HEK293 (cell line): ENCODE measurements at regions not wholly inside any gene's neighbourhood (a gene's known extent, or its start where the extent isn't known, plus 50 kb on each side); places are given as distances from the start of the nearest gene placed in this dataset.

Source experiments
- CTCF ChIA-PET: fragments of 350-600 bp; formaldehyde crosslinking; extraction: SDS; loops from one replicate; lab custom pipeline; 2021; ENCODE audit warnings: antibody characterized with exemption; lab: Yijun Ruan, JAX
- POLR2A ChIA-PET: fragments of 300-600 bp; formaldehyde crosslinking; extraction: SDS; loops from one replicate; lab custom pipeline; 2020; ENCODE audit warnings: antibody characterized with exemption, inconsistent platforms; lab: Yijun Ruan, JAX
- H3K27ac ChIP-seq: fragments of 200-500 bp; sonication (Bioruptor generic); 2 replicates; pipeline ENCODE4 v1.5.1; 2014; ENCODE audit warnings: low read depth, low read length, control low read depth, inconsistent platforms; ENCODE audit errors: extremely low read depth
- H3K36me3 ChIP-seq, 2 experiments: fragments of 200-500 bp in 1 of 2; sonication (Bioruptor generic) in 1 of 2; 1 replicate in 1 of 2; 2 replicates in 1 of 2; pipeline ENCODE4 v1.5.1; 2014 to 2017; ENCODE audit warnings: inconsistent platforms in 2 of 2, low read length in 2 of 2; ENCODE audit not compliant: control insufficient read depth in 2 of 2, insufficient read depth in 1 of 2
- H3K4me1 ChIP-seq: fragments of 200-500 bp; sonication (Bioruptor generic); 2 replicates; pipeline ENCODE4 v1.5.1; 2014; ENCODE audit warnings: mild to moderate bottlenecking, low read length, inconsistent platforms; ENCODE audit not compliant: control insufficient read depth, insufficient read depth
- H3K4me3 ChIP-seq: 2 replicates; pipeline ENCODE4 v1.5.1; 2011; ENCODE audit warnings: low read depth, mild to moderate bottlenecking, control low read depth, low read length, moderate library complexity
- H3K9me3 ChIP-seq: fragments of 200-500 bp; sonication (Bioruptor generic); 2 replicates; pipeline ENCODE4 v1.5.1; 2014; ENCODE audit warnings: low read depth, low read length, inconsistent platforms; ENCODE audit not compliant: control insufficient read depth, insufficient read depth
- EGR2 ChIP-seq: fragments of 450-650 bp; formaldehyde crosslinking; IDR thresholded peaks from 2 replicates; pipeline ENCODE4 v1.5.1; 2016; ENCODE audit warnings: low read depth, missing biosample characterization, missing genetic modification characterization
- KLF16 ChIP-seq: fragments of 450-650 bp; formaldehyde crosslinking; IDR thresholded peaks from 2 replicates; pipeline ENCODE4 v1.5.1; 2017; ENCODE audit warnings: missing biosample characterization, missing genetic modification characterization
- KLF8 ChIP-seq: fragments of 450-650 bp; formaldehyde crosslinking; IDR thresholded peaks from 2 replicates; pipeline ENCODE4 v1.5.1; 2016; ENCODE audit warnings: missing biosample characterization, missing genetic modification characterization
- OVOL3 ChIP-seq: fragments of 450-650 bp; formaldehyde crosslinking; IDR thresholded peaks from 2 replicates; pipeline ENCODE4 v1.5.1; 2016; ENCODE audit warnings: missing biosample characterization, missing genetic modification characterization
- TCF7L2 ChIP-seq: IDR thresholded peaks from 2 replicates; pipeline ENCODE4 v1.6.1; 2011; ENCODE audit warnings: low read depth, mild to moderate bottlenecking, inconsistent platforms, low read length, moderate library complexity, borderline replicate concordance
- ZBTB21 ChIP-seq: fragments of 450-650 bp; formaldehyde crosslinking; IDR thresholded peaks from 2 replicates; pipeline ENCODE4 v1.5.1; 2017; ENCODE audit warnings: missing biosample characterization, missing genetic modification characterization
- ZEB2 ChIP-seq: fragments of 450-650 bp; formaldehyde crosslinking; IDR thresholded peaks from 2 replicates; pipeline ENCODE4 v1.5.1; 2016; ENCODE audit warnings: missing biosample characterization, missing genetic modification characterization
- ZFHX2 ChIP-seq: fragments of 450-650 bp; formaldehyde crosslinking; conservative IDR thresholded peaks from 2 replicates; pipeline ENCODE4 v1.5.1; 2016; ENCODE audit warnings: missing biosample characterization, missing genetic modification characterization
- ZIC2 ChIP-seq: fragments of 450-650 bp; formaldehyde crosslinking; IDR thresholded peaks from 2 replicates; pipeline ENCODE4 v1.5.1; 2016; ENCODE audit warnings: missing biosample characterization, missing genetic modification characterization
- ZNF366 ChIP-seq: fragments of 450-650 bp; formaldehyde crosslinking; conservative IDR thresholded peaks from 2 replicates; pipeline ENCODE4 v1.5.1; 2016; ENCODE audit warnings: missing biosample characterization, missing genetic modification characterization
- ZNF501 ChIP-seq: fragments of 450-650 bp; formaldehyde crosslinking; IDR thresholded peaks from 2 replicates; pipeline ENCODE4 v1.5.1; 2016; ENCODE audit warnings: missing biosample characterization, missing genetic modification characterization
- ZNF514 ChIP-seq: fragments of 450-650 bp; formaldehyde crosslinking; IDR thresholded peaks from 2 replicates; pipeline ENCODE4 v1.5.1; 2016; ENCODE audit warnings: missing biosample characterization, missing genetic modification characterization
- ZNF548 ChIP-seq: fragments of 450-650 bp; formaldehyde crosslinking; IDR thresholded peaks from 2 replicates; pipeline ENCODE4 v1.5.1; 2016; ENCODE audit warnings: missing biosample characterization, missing genetic modification characterization
- ZNF660 ChIP-seq: fragments of 450-650 bp; IDR thresholded peaks from 2 replicates; pipeline ENCODE4 v1.5.1; 2018; ENCODE audit warnings: missing biosample characterization, mild to moderate bottlenecking, missing genetic modification characterization
- ZNF670 ChIP-seq: fragments of 450-650 bp; formaldehyde crosslinking; IDR thresholded peaks from 2 replicates; pipeline ENCODE4 v1.5.1; 2016; ENCODE audit warnings: missing biosample characterization, missing genetic modification characterization, low read depth
- ZNF692 ChIP-seq: fragments of 450-650 bp; formaldehyde crosslinking; IDR thresholded peaks from 2 replicates; pipeline ENCODE4 v1.5.1; 2016; ENCODE audit warnings: missing biosample characterization, missing genetic modification characterization
- ZNF704 ChIP-seq: fragments of 450-650 bp; formaldehyde crosslinking; IDR thresholded peaks from 2 replicates; pipeline ENCODE4 v1.5.1; 2016; ENCODE audit warnings: missing biosample characterization, missing genetic modification characterization
- ZSCAN16 ChIP-seq: fragments of 450-650 bp; formaldehyde crosslinking; IDR thresholded peaks from 2 replicates; pipeline ENCODE4 v1.5.1; 2016; ENCODE audit warnings: missing biosample characterization, missing genetic modification characterization
- ZSCAN23 ChIP-seq: fragments of 450-650 bp; formaldehyde crosslinking; IDR thresholded peaks from 2 replicates; pipeline ENCODE4 v1.5.1; 2016; ENCODE audit warnings: missing biosample characterization, missing genetic modification characterization
- ZSCAN4 ChIP-seq: fragments of 450-650 bp; formaldehyde crosslinking; IDR thresholded peaks from 2 replicates; pipeline ENCODE4 v1.5.1; 2017; ENCODE audit warnings: missing biosample characterization, missing genetic modification characterization
- TF ChIP-seq, protein P1 (sequence below): fragments of 450-650 bp; formaldehyde crosslinking; IDR thresholded peaks from 2 replicates; pipeline ENCODE4 v1.5.1; 2016; ENCODE audit warnings: missing biosample characterization, missing genetic modification characterization
- TF ChIP-seq, protein P2 (sequence below): fragments of 450-650 bp; formaldehyde crosslinking; IDR thresholded peaks from 2 replicates; pipeline ENCODE4 v1.5.1; 2016; ENCODE audit warnings: missing biosample characterization, missing genetic modification characterization
- TF ChIP-seq, protein P3 (sequence below): fragments of 450-650 bp; formaldehyde crosslinking; IDR thresholded peaks from 2 replicates; pipeline ENCODE4 v1.5.1; 2016; ENCODE audit warnings: missing biosample characterization, missing genetic modification characterization, borderline replicate concordance
- TF ChIP-seq, protein P4 (sequence below): fragments of 450-650 bp; formaldehyde crosslinking; IDR thresholded peaks from 2 replicates; pipeline ENCODE4 v1.5.1; 2016; ENCODE audit warnings: missing biosample characterization, missing genetic modification characterization

DNA sequence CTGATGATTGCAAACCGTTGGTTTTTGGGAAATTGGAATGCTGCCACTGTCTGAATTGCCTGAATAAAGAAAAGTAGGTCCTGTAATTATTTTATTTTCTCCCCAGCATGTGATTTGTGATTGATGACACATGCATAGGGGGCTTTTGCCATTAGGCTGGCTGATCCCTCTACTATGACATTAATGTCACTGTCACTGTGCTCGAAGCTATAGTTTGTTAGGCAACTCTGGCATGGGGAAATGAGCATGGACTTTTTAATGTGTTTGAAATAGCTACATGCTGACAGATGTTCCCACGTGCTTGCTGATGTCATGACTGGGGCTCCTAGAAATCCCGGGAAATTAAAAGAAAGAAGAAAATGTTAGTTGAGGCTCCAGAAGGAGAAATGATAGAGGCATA, 99.1 kb downstream of the HRH4 start (continued):
- TF ChIP-seq, protein P1, sequence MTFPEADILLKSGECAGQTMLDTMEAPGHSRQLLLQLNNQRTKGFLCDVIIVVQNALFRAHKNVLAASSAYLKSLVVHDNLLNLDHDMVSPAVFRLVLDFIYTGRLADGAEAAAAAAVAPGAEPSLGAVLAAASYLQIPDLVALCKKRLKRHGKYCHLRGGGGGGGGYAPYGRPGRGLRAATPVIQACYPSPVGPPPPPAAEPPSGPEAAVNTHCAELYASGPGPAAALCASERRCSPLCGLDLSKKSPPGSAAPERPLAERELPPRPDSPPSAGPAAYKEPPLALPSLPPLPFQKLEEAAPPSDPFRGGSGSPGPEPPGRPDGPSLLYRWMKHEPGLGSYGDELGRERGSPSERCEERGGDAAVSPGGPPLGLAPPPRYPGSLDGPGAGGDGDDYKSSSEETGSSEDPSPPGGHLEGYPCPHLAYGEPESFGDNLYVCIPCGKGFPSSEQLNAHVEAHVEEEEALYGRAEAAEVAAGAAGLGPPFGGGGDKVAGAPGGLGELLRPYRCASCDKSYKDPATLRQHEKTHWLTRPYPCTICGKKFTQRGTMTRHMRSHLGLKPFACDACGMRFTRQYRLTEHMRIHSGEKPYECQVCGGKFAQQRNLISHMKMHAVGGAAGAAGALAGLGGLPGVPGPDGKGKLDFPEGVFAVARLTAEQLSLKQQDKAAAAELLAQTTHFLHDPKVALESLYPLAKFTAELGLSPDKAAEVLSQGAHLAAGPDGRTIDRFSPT (tag by site-specific recombination) = no peak
- TF ChIP-seq ZSCAN16 (tag by site-specific recombination) = no peak
- TF ChIP-seq ZNF548 = no peak
- TF ChIP-seq ZNF670 = no peak

DNA sequence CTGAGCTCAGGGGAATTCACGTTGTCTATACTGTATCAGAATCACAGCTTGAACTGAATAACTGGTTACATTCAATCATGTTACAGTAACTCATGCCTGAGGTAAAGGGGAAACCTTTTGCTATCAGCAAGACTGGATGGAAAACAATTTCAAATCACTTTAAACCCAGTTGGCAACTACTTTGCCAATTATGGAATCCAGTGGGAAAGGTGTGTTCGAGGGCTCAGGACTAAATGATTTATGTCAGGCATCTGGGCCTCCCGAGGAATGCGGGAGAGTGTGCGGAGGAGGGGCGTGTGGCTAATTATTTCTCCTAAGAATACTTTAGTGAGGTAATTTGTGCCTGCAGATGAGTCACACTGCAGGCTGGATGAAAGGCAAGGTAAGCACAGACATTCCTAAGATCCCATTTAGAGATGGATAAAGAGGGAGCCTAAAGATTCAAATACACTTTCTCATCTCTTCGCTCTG, 100.1 kb downstream of the HRH4 start:
- H3K36me3 ChIP-seq = no peaks in the 10 kb centered on the region
- ChIA-PET CTCF (interaction anchor here (0.5 to 1.5 kb wide), 5 partner anchors 8 to 290 kb away, joined by 3 to 4 read pairs (median 3); no protein-coding TSS in a partner anchor), POLR2A (no interaction called here)
- peaks cover 8% of the 10 kb centered on the region; the same call in 1 of the 2 replicates for H3K4me1 ChIP-seq
- H3K27ac ChIP-seq = no peak overlapping the region
- H3K9me3 ChIP-seq = no peaks in the 10 kb centered on the region
- no peak overlapping the region for H3K4me3 ChIP-seq
- TF ChIP-seq EGR2 (tag by site-specific recombination) (0 out of 2 replicates have a peak, but pooled peaks have one; percentile 33), ZNF366 (tag by site-specific recombination) (peak; percentile 74), ZBTB21 (tag by site-specific recombination) (0 out of 2 replicates have a peak, but pooled peaks have one; percentile 11), ZNF514 (tag by site-specific recombination) (no peak), ZFHX2 (tag by site-specific recombination) (peak; percentile 71), TCF7L2 (peak; percentile 53; the same call in 1 of the 2 replicates), ZNF704 (tag by site-specific recombination) (no peak), ZSCAN4 (tag by site-specific recombination) (no peak), OVOL3 (no peak), ZNF660 (tag by site-specific recombination) (peak; percentile 49; the same call in 1 of the 2 replicates), ZIC2 (no peak), KLF16 (tag by site-specific recombination) (peak; percentile 33), KLF8 (tag by site-specific recombination) (peak; percentile 78), ZNF692 (tag by site-specific recombination) (0 out of 2 replicates have a peak, but pooled peaks have one; percentile 50), ZEB2 (tag by site-specific recombination) (0 out of 2 replicates have a peak, but pooled peaks have one; percentile 21), ZSCAN23 (tag by site-specific recombination) (peak; percentile 41; the same call in 1 of the 2 replicates), ZNF501 (tag by site-specific recombination) (peak; percentile 65; the same call in 1 of the 2 replicates)
- TF ChIP-seq, protein P2, sequence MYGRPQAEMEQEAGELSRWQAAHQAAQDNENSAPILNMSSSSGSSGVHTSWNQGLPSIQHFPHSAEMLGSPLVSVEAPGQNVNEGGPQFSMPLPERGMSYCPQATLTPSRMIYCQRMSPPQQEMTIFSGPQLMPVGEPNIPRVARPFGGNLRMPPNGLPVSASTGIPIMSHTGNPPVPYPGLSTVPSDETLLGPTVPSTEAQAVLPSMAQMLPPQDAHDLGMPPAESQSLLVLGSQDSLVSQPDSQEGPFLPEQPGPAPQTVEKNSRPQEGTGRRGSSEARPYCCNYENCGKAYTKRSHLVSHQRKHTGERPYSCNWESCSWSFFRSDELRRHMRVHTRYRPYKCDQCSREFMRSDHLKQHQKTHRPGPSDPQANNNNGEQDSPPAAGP (tag by site-specific recombination) = peak; percentile 60
- TF ChIP-seq, protein P3, sequence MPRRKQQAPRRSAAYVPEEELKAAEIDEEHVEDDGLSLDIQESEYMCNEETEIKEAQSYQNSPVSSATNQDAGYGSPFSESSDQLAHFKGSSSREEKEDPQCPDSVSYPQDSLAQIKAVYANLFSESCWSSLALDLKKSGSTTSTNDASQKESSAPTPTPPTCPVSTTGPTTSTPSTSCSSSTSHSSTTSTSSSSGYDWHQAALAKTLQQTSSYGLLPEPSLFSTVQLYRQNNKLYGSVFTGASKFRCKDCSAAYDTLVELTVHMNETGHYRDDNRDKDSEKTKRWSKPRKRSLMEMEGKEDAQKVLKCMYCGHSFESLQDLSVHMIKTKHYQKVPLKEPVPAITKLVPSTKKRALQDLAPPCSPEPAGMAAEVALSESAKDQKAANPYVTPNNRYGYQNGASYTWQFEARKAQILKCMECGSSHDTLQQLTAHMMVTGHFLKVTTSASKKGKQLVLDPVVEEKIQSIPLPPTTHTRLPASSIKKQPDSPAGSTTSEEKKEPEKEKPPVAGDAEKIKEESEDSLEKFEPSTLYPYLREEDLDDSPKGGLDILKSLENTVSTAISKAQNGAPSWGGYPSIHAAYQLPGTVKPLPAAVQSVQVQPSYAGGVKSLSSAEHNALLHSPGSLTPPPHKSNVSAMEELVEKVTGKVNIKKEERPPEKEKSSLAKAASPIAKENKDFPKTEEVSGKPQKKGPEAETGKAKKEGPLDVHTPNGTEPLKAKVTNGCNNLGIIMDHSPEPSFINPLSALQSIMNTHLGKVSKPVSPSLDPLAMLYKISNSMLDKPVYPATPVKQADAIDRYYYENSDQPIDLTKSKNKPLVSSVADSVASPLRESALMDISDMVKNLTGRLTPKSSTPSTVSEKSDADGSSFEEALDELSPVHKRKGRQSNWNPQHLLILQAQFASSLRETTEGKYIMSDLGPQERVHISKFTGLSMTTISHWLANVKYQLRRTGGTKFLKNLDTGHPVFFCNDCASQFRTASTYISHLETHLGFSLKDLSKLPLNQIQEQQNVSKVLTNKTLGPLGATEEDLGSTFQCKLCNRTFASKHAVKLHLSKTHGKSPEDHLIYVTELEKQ (tag by site-specific recombination) = peak; percentile 78; the same call in 1 of the 2 replicates
- TF ChIP-seq, protein P4, sequence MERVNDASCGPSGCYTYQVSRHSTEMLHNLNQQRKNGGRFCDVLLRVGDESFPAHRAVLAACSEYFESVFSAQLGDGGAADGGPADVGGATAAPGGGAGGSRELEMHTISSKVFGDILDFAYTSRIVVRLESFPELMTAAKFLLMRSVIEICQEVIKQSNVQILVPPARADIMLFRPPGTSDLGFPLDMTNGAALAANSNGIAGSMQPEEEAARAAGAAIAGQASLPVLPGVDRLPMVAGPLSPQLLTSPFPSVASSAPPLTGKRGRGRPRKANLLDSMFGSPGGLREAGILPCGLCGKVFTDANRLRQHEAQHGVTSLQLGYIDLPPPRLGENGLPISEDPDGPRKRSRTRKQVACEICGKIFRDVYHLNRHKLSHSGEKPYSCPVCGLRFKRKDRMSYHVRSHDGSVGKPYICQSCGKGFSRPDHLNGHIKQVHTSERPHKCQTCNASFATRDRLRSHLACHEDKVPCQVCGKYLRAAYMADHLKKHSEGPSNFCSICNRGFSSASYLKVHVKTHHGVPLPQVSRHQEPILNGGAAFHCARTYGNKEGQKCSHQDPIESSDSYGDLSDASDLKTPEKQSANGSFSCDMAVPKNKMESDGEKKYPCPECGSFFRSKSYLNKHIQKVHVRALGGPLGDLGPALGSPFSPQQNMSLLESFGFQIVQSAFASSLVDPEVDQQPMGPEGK (tag by site-specific recombination) = peak; percentile 28; the same call in 1 of the 2 replicates
